ENCODE measurements at regions not wholly inside any gene's neighbourhood (a gene's known extent, or its start where the extent isn't known, plus 50 kb on each side); places are given as distances from the start of the nearest gene placed in this dataset.

GRCh38 chr9:79043916-79044315 is 527.8 kb upstream of the TLE4 start:
- no peak overlapping the region for H3K4me3 ChIP-seq (ENCODE audit: low read depth, low read length)
- no peak for TF ChIP-seq CTCF (IDR thresholded peaks at IDR 0.05; ENCODE audit: insufficient read depth, low read length)
- DNase-seq (ENCODE audit: low read depth), result no peak

- no peak overlapping the region for H3K4me3 ChIP-seq (ENCODE audit: low read depth, low read length)
- no peak for DNase-seq (ENCODE audit: low read depth)
- no peak for TF ChIP-seq CTCF (IDR thresholded peaks at IDR 0.05; ENCODE audit: insufficient read depth, low read length)
These were observed 525.4 kb upstream of the TLE4 start for GRCh38 chr9:79046401-79046800.

GRCh38 chr9:79049371-79049770 is 522.4 kb upstream of the TLE4 start:
- no peak for DNase-seq (ENCODE audit: low read depth)
- TF ChIP-seq CTCF (IDR thresholded peaks at IDR 0.05; ENCODE audit: insufficient read depth, low read length), result no peak
- no peak overlapping the region for H3K4me3 ChIP-seq (ENCODE audit: low read depth, low read length)

GRCh38 chr9:79053598-79053997 is 518.2 kb upstream of the TLE4 start:
- no peak for DNase-seq (ENCODE audit: low read depth)
- H3K4me3 ChIP-seq (ENCODE audit: low read depth, low read length), result no peak overlapping the region
- no peak for TF ChIP-seq CTCF (IDR thresholded peaks at IDR 0.05; ENCODE audit: insufficient read depth, low read length)

GRCh38 chr9:79054500-79054899 is 517.3 kb upstream of the TLE4 start:
- no peak for TF ChIP-seq CTCF (IDR thresholded peaks at IDR 0.05; ENCODE audit: insufficient read depth, low read length)
- DNase-seq (ENCODE audit: low read depth), result no peak

GRCh38 chr9:79056041-79056440 is 515.7 kb upstream of the TLE4 start:
- no peak for TF ChIP-seq CTCF (IDR thresholded peaks at IDR 0.05; ENCODE audit: insufficient read depth, low read length)
- H3K4me3 ChIP-seq (ENCODE audit: low read depth, low read length), result no peak overlapping the region
- DNase-seq (ENCODE audit: low read depth), result no peak

More at GRCh38 chr9:79054500-79054899, 517.3 kb upstream of the TLE4 start:
- no peak overlapping the region for H3K4me3 ChIP-seq (ENCODE audit: low read depth, low read length)

- no peak overlapping the region for H3K4me3 ChIP-seq (ENCODE audit: low read depth, low read length)
- no peak for TF ChIP-seq CTCF (IDR thresholded peaks at IDR 0.05; ENCODE audit: insufficient read depth, low read length)
- DNase-seq (ENCODE audit: low read depth), result no peak
These were observed 514.2 kb upstream of the TLE4 start for GRCh38 chr9:79057576-79057975.

Measured in fibroblast of the aortic adventitia (primary cell).